Sigmoid colon (tissue), 6 donors: ENCODE measurements at regions not wholly inside any gene's neighbourhood (a gene's known extent, or its start where the extent isn't known, plus 50 kb on each side); places are given as distances from the start of the nearest gene placed in this dataset.

Source experiments
- DNase-seq: peaks from one replicate; pipeline ENCODE4 v3.0.0-alpha.2; 2019
- H3K27ac ChIP-seq, 4 donors: fragments of 200-600 bp; sonication (generic); one replicate each; pipeline ENCODE4 v1.5.1; 2016 to 2019; ENCODE audit warnings: mild to moderate bottlenecking in 1 of 4
- H3K27me3 ChIP-seq, 3 donors: fragments of 200-600 bp; sonication (generic); one replicate each; pipeline ENCODE4 v1.5.1; 2019; ENCODE audit warnings: mild to moderate bottlenecking in 1 of 3
- H3K36me3 ChIP-seq, 4 donors: fragments of 200-600 bp; sonication (generic); one replicate each; pipeline ENCODE4 v1.5.1; 2016 to 2019
- H3K4me1 ChIP-seq, 4 donors: fragments of 200-600 bp; sonication (generic); one replicate each; pipeline ENCODE4 v1.5.1; 2017 to 2019
- H3K4me3 ChIP-seq, 4 donors: fragments of 200-600 bp; sonication (generic); one replicate each; pipeline ENCODE4 v1.5.1; 2017 to 2019; ENCODE audit warnings: mild to moderate bottlenecking in 2 of 4, moderate library complexity in 1 of 4
- H3K9me3 ChIP-seq, 4 donors: fragments of 200-600 bp in 3 of 4; sonication (generic) in 3 of 4; one replicate each; pipeline versions ENCODE4 v1.5.1 to v1.6.1; 2013 to 2019
- CTCF ChIP-seq, 4 experiments: fragments of 450-650 bp in 3 of 4; fragments of 200-600 bp in 1 of 4; IDR thresholded peaks; one replicate each; pipeline ENCODE4 v1.5.1; 2016 to 2019; ENCODE audit warnings: antibody characterized with exemption in 4 of 4, mild to moderate bottlenecking in 3 of 4, moderate library complexity in 2 of 4
- EP300 ChIP-seq, 4 donors: sonication (generic); formaldehyde crosslinking; IDR thresholded peaks; one replicate each; pipeline ENCODE4 v1.6.1; 2017; ENCODE audit warnings: antibody characterized with exemption in 4 of 4
- POLR2A ChIP-seq, 2 donors: fragments of 450-650 bp; IDR thresholded peaks; one replicate each; pipeline ENCODE4 v1.6.1; 2016; ENCODE audit warnings: antibody characterized with exemption in 2 of 2, mild to moderate bottlenecking in 2 of 2, moderate library complexity in 2 of 2
- POLR2AphosphoS5 ChIP-seq, 4 donors: sonication (generic); formaldehyde crosslinking; IDR thresholded peaks; one replicate each; pipeline ENCODE4 v1.6.1; 2017; ENCODE audit warnings: antibody characterized with exemption in 4 of 4
- WGBS, 2 donors: extraction: QIAGEN DNeasy Blood & Tissue Kit; methylation state at CpG; one replicate each; pipeline ENCODE4 v1.1.7; 2013; 5-methylcytosine and 5-hydroxymethylcytosine counted together
- intact Hi-C: fragments of 100-400 bp; cut with DNase I; formaldehyde crosslinking; loops from one replicate; pipeline ENCODE4 v1.15.1; 2023
- donor health status: healthy with polysubstance abuse.
- donor health status: healthy.

- Histone ChIP-seq H3K27me3 (no peaks in the 10 kb centered on the region), H3K4me1 (no peaks in the 10 kb centered on the region), H3K9me3 (no peaks in the 10 kb centered on the region), H3K27ac (no peak overlapping the region), H3K4me3 (no peak overlapping the region), H3K36me3 (no peaks in the 10 kb centered on the region)
- DNase-seq = no peak
- 33 to 71% methylated on average over 1 of the region's 1 CpG for WGBS, 2 donors
- intact Hi-C loops = no loop called here
- TF ChIP-seq POLR2AphosphoS5 (IDR thresholded peaks at IDR 0.05) = no peak
- no peak for TF ChIP-seq POLR2A (IDR thresholded peaks at IDR 0.05)
- no peak for TF ChIP-seq CTCF (IDR thresholded peaks at IDR 0.05)
- no peak for TF ChIP-seq EP300 (IDR thresholded peaks at IDR 0.05)
Observed at GRCh38 chr5:27381686-27382085, 343.3 kb upstream of the CDH9 start.

DNA sequence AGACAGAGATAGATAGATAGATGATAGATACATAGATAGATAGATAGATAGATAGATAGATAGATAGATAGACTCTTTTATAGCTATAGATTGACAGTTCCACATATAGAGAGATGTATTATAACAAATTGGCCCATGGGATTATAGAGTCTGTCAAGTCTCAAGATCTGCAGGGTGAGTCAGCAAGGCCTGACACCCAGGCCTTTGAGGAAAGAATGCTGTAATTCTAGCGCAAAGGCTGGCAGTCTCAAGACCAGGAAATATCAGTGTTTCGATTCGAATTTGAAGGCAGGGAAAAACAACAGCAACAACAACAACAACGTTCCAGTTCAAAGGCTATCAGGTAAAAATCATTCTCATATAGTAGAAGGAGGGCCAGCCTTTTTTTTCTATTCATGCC, 339.2 kb upstream of the CDH9 start:
- no peaks in the 10 kb centered on the region for H3K27me3 ChIP-seq
- H3K9me3 ChIP-seq = no peaks in the 10 kb centered on the region
- intact Hi-C loops = no loop called here
- no peaks in the 10 kb centered on the region for H3K36me3 ChIP-seq
- WGBS, 2 donors = 73 to 83% methylated on average over 4 of the region's 4 CpGs
- H3K4me1 ChIP-seq = no peaks in the 10 kb centered on the region
- TF ChIP-seq POLR2A (IDR thresholded peaks at IDR 0.05) = no peak
- H3K27ac ChIP-seq = no peak overlapping the region
- H3K4me3 ChIP-seq = no peak overlapping the region
- no peak for DNase-seq

GRCh38 chr5:27353970-27354369, 315.6 kb upstream of the CDH9 start:
- no peaks in the 10 kb centered on the region for H3K9me3 ChIP-seq
- H3K27me3 ChIP-seq = no peaks in the 10 kb centered on the region
- H3K27ac ChIP-seq = no peak overlapping the region
- no peaks in the 10 kb centered on the region for H3K4me1 ChIP-seq
- H3K4me3 ChIP-seq = no peak overlapping the region
- WGBS, 2 donors = 84 to 90% methylated on average over 6 of the region's 6 CpGs
- TF ChIP-seq CTCF (IDR thresholded peaks at IDR 0.05) = no peak
- TF ChIP-seq POLR2AphosphoS5 (IDR thresholded peaks at IDR 0.05) = no peak
- TF ChIP-seq POLR2A (IDR thresholded peaks at IDR 0.05) = no peak
- no peak for TF ChIP-seq EP300 (IDR thresholded peaks at IDR 0.05)
- intact Hi-C loops = no loop called here
- no peak for DNase-seq
- no peaks in the 10 kb centered on the region for H3K36me3 ChIP-seq

DNA sequence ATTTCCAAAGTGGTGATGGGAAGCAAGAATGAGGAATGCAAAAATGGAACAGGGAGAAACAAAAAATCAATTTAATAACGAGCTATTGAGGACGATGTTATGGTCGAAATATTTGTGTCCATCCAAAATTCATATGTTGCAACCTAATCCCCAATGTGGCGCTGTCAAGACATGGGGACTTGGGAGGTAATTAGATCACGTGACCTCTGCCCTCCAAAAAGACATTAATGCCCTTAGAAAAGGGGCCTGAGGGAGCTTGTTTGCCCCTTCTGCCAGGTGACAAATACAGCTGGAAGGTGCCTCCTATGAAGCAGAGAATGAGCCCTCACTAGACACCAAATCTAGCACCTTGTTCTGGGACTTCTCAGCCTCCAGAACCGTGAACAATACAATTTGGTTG, 315.2 kb upstream of the CDH9 start:
- H3K27me3 ChIP-seq = no peaks in the 10 kb centered on the region
- no peak overlapping the region for H3K27ac ChIP-seq
- H3K4me3 ChIP-seq = no peak overlapping the region
- H3K4me1 ChIP-seq = no peaks in the 10 kb centered on the region
- TF ChIP-seq CTCF (IDR thresholded peaks at IDR 0.05) = no peak
- TF ChIP-seq POLR2A (IDR thresholded peaks at IDR 0.05) = no peak
- no peak for TF ChIP-seq POLR2AphosphoS5 (IDR thresholded peaks at IDR 0.05)
- TF ChIP-seq EP300 (IDR thresholded peaks at IDR 0.05) = no peak
- no peak for DNase-seq
- intact Hi-C loops = no loop called here
- 77 to 89% methylated on average over 6 of the region's 6 CpGs for WGBS, 2 donors
- H3K36me3 ChIP-seq = no peaks in the 10 kb centered on the region
- H3K9me3 ChIP-seq = no peaks in the 10 kb centered on the region

DNA sequence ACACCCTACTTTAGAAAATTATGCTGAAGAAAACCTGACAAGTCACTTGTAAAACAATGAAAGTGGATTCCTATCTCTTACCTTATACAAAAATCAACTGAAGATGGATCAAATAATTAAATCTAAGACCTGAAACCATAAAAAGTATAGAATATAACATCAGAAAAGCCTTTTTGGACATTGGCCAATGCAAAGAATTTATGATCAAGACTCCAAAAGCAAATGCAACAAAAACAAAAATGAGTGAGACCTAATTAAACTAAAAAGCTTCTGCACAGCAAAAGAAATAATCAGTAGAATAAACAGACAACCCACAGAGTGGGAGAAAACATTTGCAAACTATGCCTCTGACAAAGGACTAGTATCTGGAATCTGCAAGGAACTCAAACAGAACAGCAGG, 303.0 kb upstream of the CDH9 start:
- H3K27me3 ChIP-seq = no peaks in the 10 kb centered on the region
- TF ChIP-seq EP300 (IDR thresholded peaks at IDR 0.05) (no peak), POLR2AphosphoS5 (IDR thresholded peaks at IDR 0.05) (no peak), CTCF (IDR thresholded peaks at IDR 0.05) (no peak), POLR2A (IDR thresholded peaks at IDR 0.05) (no peak)
- intact Hi-C loops = no loop called here
- H3K27ac ChIP-seq = no peak overlapping the region
- no peaks in the 10 kb centered on the region for H3K36me3 ChIP-seq
- no peak overlapping the region for H3K4me3 ChIP-seq
- no peaks in the 10 kb centered on the region for H3K9me3 ChIP-seq
- no peak for DNase-seq
- H3K4me1 ChIP-seq = no peaks in the 10 kb centered on the region
